ENCODE measurements at regions not wholly inside any gene's neighbourhood (a gene's known extent, or its start where the extent isn't known, plus 50 kb on each side); places are given as distances from the start of the nearest gene placed in this dataset.

DNA sequence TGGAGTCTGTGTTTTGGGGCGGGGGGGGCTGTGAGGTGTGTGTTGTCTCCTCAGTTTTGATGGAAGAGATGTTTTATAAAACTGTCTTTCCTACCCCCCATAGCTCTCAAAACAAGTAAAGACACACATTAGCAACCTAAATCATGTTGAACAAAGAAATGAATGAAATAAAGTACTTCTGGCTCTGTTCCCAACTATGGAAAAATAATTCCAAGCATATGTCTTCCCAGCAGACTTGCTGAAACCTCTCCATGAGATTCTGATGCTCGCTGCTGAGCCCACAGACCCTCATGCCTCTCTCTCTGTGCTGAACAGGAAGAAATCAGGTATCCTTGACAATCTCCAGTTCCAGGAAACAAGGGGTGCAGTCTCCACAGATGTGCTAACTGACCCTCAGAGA lies 226.7 kb upstream of the KLHL29 start:
- POLR2A ChIA-PET = no interaction called here
- CTCF ChIA-PET = no interaction called here
- Mint-ChIP-seq H3K4me3 (ENCODE audit: unreplicated experiment) (no peak overlapping the region), H3K36me3 (ENCODE audit: insufficient read depth, unreplicated experiment) (no peaks in the 10 kb centered on the region), H3K27me3 (ENCODE audit: insufficient read depth, unreplicated experiment) (peaks cover 2% of the 10 kb centered on the region), H3K4me1 (ENCODE audit: low read depth, unreplicated experiment) (no peaks in the 10 kb centered on the region), H3K27ac (ENCODE audit: unreplicated experiment) (no peak overlapping the region), H3K9me3 (ENCODE audit: unreplicated experiment) (no peaks in the 10 kb centered on the region)
- DNase-seq = no peak
- no peaks in the 10 kb centered on the region for H3K9me3 ChIP-seq
- no peaks in the 10 kb centered on the region for H3K27me3 ChIP-seq (replicated peaks; ENCODE audit: control insufficient read depth, insufficient read depth, low read length)
- TF ChIP-seq, protein P1, sequence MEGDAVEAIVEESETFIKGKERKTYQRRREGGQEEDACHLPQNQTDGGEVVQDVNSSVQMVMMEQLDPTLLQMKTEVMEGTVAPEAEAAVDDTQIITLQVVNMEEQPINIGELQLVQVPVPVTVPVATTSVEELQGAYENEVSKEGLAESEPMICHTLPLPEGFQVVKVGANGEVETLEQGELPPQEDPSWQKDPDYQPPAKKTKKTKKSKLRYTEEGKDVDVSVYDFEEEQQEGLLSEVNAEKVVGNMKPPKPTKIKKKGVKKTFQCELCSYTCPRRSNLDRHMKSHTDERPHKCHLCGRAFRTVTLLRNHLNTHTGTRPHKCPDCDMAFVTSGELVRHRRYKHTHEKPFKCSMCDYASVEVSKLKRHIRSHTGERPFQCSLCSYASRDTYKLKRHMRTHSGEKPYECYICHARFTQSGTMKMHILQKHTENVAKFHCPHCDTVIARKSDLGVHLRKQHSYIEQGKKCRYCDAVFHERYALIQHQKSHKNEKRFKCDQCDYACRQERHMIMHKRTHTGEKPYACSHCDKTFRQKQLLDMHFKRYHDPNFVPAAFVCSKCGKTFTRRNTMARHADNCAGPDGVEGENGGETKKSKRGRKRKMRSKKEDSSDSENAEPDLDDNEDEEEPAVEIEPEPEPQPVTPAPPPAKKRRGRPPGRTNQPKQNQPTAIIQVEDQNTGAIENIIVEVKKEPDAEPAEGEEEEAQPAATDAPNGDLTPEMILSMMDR (IDR thresholded peaks at IDR 0.05; ENCODE audit: insufficient read depth in 1 of 2, low read depth in 1 of 2, low read length in 1 of 2, severe bottlenecking in 1 of 2, unreplicated experiment in 1 of 2) = no peak
- no peaks in the 10 kb centered on the region for H3K4me1 ChIP-seq
- no TSS peak for BruUV-seq (replicated peaks)
- no peak overlapping the region for H3K4me3 ChIP-seq (ENCODE audit: low read depth, low read length)
- intact Hi-C loops (cut with micrococcal nuclease; ENCODE audit: unreplicated experiment) = no loop called here
- no peaks in the 10 kb centered on the region for H3K36me3 ChIP-seq (ENCODE audit: control insufficient read depth, insufficient read depth, low read length)

DNA sequence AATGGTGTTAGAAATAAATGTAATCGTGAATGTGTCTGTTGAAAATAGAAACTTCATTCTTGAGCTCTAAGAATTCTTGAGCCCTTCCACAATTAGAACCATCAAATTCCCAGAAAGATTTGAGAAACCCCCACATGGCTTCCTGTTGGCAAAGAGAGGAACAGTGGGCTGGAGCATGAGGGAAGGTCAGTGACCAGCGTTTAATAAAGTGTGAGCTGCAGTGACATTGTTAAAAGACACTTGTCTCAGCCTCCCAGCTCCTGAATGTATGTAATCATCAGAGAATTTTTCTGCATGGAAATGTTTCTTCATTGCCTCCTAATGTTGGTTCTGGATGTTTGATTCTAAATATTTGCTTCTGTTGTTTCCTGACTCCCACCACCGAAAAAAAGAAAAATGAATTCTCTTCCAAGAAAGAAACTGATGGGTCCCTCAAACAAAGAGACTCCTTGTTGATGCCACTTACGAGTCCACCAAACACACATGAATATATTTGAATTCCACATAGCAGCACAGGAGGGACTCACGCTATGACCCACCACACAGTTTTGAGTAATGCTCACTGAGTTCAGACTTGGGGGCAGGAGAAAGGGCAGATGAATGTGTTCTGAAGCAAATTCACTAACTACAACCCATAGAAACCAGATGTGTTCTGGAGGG lies 225.1 kb upstream of the KLHL29 start:
- TF ChIP-seq, protein P1 (IDR thresholded peaks at IDR 0.05; ENCODE audit: insufficient read depth in 1 of 2, low read depth in 1 of 2, low read length in 1 of 2, severe bottlenecking in 1 of 2, unreplicated experiment in 1 of 2) = no peak
- Mint-ChIP-seq H3K27ac (ENCODE audit: unreplicated experiment) (no peak overlapping the region), H3K36me3 (ENCODE audit: insufficient read depth, unreplicated experiment) (no peaks in the 10 kb centered on the region), H3K27me3 (ENCODE audit: insufficient read depth, unreplicated experiment) (peaks cover 4% of the 10 kb centered on the region), H3K4me3 (ENCODE audit: unreplicated experiment) (no peak overlapping the region), H3K4me1 (ENCODE audit: low read depth, unreplicated experiment) (no peaks in the 10 kb centered on the region), H3K9me3 (ENCODE audit: unreplicated experiment) (no peaks in the 10 kb centered on the region)
- H3K4me1 ChIP-seq = no peaks in the 10 kb centered on the region
- CTCF ChIA-PET = no interaction called here
- no peak overlapping the region for H3K4me3 ChIP-seq (ENCODE audit: low read depth, low read length)
- DNase-seq = no peak
- intact Hi-C loops (cut with micrococcal nuclease; ENCODE audit: unreplicated experiment) = no loop called here
- BruUV-seq (replicated peaks) = no TSS peak
- POLR2A ChIA-PET = no interaction called here
- no peaks in the 10 kb centered on the region for H3K9me3 ChIP-seq
- H3K27me3 ChIP-seq (replicated peaks; ENCODE audit: control insufficient read depth, insufficient read depth, low read length) = no peaks in the 10 kb centered on the region
- H3K36me3 ChIP-seq (ENCODE audit: control insufficient read depth, insufficient read depth, low read length) = no peaks in the 10 kb centered on the region

DNA sequence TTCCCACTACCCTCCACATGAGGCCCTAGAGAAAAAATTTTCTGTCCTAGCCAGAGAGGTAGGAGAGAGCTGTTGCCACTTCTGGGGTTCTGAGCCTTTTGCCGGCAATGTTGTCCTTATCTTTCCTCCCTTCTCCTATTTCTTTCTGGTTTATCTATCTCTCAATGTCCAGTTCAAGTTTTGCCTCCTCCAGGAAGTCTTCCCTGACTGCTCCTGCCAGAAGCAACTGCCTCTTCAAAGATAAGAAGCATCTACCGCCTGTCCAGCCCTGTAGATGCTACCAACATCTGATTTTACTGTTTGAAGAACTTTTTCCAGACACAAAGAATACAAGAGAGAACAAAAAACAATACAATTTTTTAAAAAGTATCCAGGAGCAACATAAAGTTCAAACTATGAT lies 220.8 kb upstream of the KLHL29 start:
- H3K4me1 ChIP-seq = no peaks in the 10 kb centered on the region
- no peaks in the 10 kb centered on the region for H3K9me3 Mint-ChIP-seq (ENCODE audit: unreplicated experiment)
- H3K27me3 ChIP-seq (replicated peaks; ENCODE audit: control insufficient read depth, insufficient read depth, low read length) = peaks cover 2% of the 10 kb centered on the region
- no peak overlapping the region for H3K27ac Mint-ChIP-seq (ENCODE audit: unreplicated experiment)
- H3K27me3 Mint-ChIP-seq (ENCODE audit: insufficient read depth, unreplicated experiment) = peaks cover 20% of the 10 kb centered on the region
- no TSS peak for BruUV-seq (replicated peaks)
- no peaks in the 10 kb centered on the region for H3K36me3 ChIP-seq (ENCODE audit: control insufficient read depth, insufficient read depth, low read length)
- no peaks in the 10 kb centered on the region for H3K36me3 Mint-ChIP-seq (ENCODE audit: insufficient read depth, unreplicated experiment)
- H3K9me3 ChIP-seq = no peaks in the 10 kb centered on the region
- no peak for DNase-seq
- H3K4me3 Mint-ChIP-seq (ENCODE audit: unreplicated experiment) = no peak overlapping the region
- intact Hi-C loops (cut with micrococcal nuclease; ENCODE audit: unreplicated experiment) = no loop called here
- TF ChIP-seq, protein P1 (IDR thresholded peaks at IDR 0.05; ENCODE audit: insufficient read depth in 1 of 2, low read depth in 1 of 2, low read length in 1 of 2, severe bottlenecking in 1 of 2, unreplicated experiment in 1 of 2) = no peak
- H3K4me1 Mint-ChIP-seq (ENCODE audit: low read depth, unreplicated experiment) = no peaks in the 10 kb centered on the region
- ChIA-PET POLR2A (no interaction called here), CTCF (no interaction called here)
- H3K4me3 ChIP-seq (ENCODE audit: low read depth, low read length) = no peak overlapping the region

Data from Caco-2 (cell line).